Activated naive CD8-positive, alpha-beta T cell (primary cell): ENCODE measurements at regions not wholly inside any gene's neighbourhood (a gene's known extent, or its start where the extent isn't known, plus 50 kb on each side); places are given as distances from the start of the nearest gene placed in this dataset.
A peak's percentile ranks its signal among the peaks of the same experiment; 100 is the strongest.
"Not testable (repeated sequence)": the region's sequence is repeated elsewhere in the genome, so short reads cannot be mapped to it uniquely, and the experiment has no call there.

ENCODE experiments used
- H3K27ac Mint-ChIP-seq: one replicate; pipeline ENCODE4 v1.8.0; 2021; ENCODE audit warnings: mixed read lengths
- H3K27me3 Mint-ChIP-seq: one replicate; pipeline ENCODE4 v1.8.0; 2021; ENCODE audit warnings: mixed read lengths
- H3K36me3 Mint-ChIP-seq: one replicate; pipeline ENCODE4 v1.8.0; 2021; ENCODE audit warnings: mixed read lengths
- H3K4me1 Mint-ChIP-seq: one replicate; pipeline ENCODE4 v1.8.0; 2021; ENCODE audit warnings: low read depth, mixed read lengths
- H3K4me3 Mint-ChIP-seq: one replicate; pipeline ENCODE4 v1.8.0; 2021; ENCODE audit warnings: mild to moderate bottlenecking, mixed read lengths
- H3K9me3 Mint-ChIP-seq: one replicate; pipeline ENCODE4 v1.8.0; 2021; ENCODE audit warnings: low read depth, mixed read lengths

DNA sequence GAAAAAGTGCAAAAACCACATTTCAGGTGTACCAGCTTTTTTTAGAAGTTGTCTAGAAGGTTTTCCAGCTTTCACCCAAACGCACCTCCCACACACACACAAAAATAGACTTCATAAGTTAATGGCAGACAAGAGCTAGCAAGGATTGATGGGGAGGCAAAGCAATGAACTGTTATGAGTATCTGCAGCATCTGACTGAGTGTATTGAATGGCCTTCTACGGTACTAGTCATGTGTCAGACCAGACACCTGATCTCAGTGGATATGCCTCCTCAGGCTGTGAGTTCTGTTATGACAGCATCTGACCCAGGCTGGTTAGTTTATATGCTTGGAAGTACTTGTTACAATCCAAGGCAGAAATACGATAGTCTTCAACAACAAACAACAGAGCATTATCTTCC lies 406.1 kb upstream of the AUTS2 start:
- Mint-ChIP-seq H3K27me3 (no peaks in the 10 kb centered on the region), H3K36me3 (no peaks in the 10 kb centered on the region), H3K4me3 (no peak overlapping the region), H3K9me3 (no peaks in the 10 kb centered on the region), H3K27ac (no peak overlapping the region), H3K4me1 (no peaks in the 10 kb centered on the region)

DNA sequence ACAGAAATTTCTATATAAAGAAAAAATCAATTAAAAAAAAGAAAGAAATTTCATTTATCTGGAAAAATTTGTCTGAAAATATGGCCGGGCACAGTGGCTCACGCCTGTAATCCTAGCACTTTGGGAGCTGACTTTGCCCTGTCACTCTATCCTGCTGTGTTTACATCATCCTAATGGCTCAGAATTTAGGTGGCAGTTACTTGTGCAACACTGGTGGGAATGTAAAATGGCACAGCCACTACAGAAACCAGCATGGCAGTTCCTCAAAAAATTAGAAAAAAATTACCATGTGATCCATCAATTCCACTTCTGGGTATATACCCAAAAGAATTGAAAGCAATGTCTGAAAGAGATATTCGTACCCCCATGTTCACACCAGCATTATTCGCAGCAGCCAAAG lies 405.2 kb upstream of the AUTS2 start:
- H3K4me1 Mint-ChIP-seq, result no peaks in the 10 kb centered on the region
- H3K36me3 Mint-ChIP-seq, result no peaks in the 10 kb centered on the region
- no peak overlapping the region for H3K4me3 Mint-ChIP-seq
- no peaks in the 10 kb centered on the region for H3K9me3 Mint-ChIP-seq
- no peaks in the 10 kb centered on the region for H3K27me3 Mint-ChIP-seq
- no peak overlapping the region for H3K27ac Mint-ChIP-seq

DNA sequence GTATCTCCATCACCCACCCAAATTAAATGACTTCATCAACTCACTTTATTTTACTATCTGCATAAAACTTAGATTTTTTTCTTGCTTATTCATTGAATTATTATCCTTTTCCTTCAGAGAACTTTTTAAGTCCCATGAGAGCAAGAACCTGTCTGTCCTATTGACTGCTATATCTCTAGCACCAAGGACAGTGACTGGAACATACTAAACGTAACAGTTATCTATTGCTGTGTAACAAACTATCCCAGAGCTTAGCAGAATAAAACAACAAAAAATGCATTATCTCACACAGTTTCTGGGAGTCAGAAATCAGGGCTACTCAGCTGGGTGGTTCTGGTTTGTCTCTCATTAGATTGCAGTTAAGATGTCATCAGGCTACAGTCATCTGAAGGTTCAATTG lies 401.7 kb upstream of the AUTS2 start:
- peaks cover 17% of the 10 kb centered on the region for H3K9me3 Mint-ChIP-seq
- peaks cover 5% of the 10 kb centered on the region for H3K36me3 Mint-ChIP-seq
- peaks cover 18% of the 10 kb centered on the region for H3K4me1 Mint-ChIP-seq
- no peak overlapping the region for H3K4me3 Mint-ChIP-seq
- no peak overlapping the region for H3K27ac Mint-ChIP-seq
- no peaks in the 10 kb centered on the region for H3K27me3 Mint-ChIP-seq

DNA sequence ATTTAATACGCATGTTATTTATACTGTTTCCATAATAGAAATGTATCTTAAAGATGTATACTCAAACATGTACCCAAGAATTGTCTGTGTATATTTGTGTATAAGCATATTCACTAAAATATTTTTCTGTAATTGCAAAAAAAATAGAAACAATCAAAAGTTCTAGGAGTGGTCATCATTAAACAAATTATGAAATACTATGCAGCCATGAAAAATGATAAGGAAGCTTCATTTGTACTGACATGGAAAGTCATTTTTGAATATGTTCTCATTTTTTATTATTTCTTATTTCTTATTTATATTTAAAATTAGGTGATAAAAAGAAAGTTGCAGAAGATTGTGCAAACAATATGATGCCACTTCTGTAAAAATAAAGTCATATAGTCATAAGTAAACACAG lies 400.0 kb upstream of the AUTS2 start:
- no peak overlapping the region for H3K4me3 Mint-ChIP-seq
- no peak overlapping the region for H3K27ac Mint-ChIP-seq
- H3K9me3 Mint-ChIP-seq, result peaks cover 17% of the 10 kb centered on the region

DNA sequence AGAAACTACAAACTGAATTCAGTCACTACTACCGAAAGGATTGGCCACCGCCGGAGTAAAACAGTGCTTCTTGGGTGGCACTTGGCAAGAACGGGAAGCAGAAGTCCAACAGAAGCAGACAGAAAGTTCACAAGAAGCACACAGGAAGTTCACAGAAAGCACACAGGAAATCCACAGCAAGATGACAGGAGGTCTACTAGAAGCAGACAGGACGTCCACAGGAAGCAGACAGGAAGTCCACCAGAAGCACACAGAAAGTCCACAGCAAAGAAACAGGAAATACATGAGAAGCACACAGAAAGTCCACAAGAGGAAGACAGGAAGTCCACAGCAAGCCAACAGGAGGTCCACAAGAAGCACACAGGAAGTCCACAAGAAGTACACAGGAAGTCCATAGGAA lies 399.2 kb upstream of the AUTS2 start:
- H3K27ac Mint-ChIP-seq, result peak overlapping the region; percentile 90

More for the DNA sequence above, 400.0 kb upstream of the AUTS2 start:
- Mint-ChIP-seq H3K27me3 (no peaks in the 10 kb centered on the region), H3K36me3 (peaks cover 5% of the 10 kb centered on the region), H3K4me1 (peaks cover 18% of the 10 kb centered on the region)

DNA sequence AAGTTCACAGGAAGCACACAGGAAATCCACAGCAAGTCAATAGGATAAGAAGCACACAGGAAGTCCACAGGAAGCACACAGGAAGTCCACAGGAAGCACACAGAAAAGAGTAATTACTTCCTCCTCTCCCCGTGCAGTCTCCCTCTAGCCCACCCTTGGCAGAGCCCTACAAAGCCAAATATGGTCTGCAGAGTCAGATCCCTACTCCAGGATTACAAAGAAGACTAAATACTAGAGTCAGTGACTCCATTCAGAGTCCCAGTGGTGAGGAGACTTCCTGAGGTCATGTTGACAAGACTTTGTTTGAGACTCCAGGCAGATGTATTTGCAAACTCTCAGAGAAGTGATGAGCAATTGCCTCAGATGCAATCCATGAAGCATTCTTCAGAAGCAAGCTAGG lies 398.6 kb upstream of the AUTS2 start:
- Mint-ChIP-seq H3K27ac (peak overlapping the region; percentile 90), H3K36me3 (peaks cover 9% of the 10 kb centered on the region), H3K4me3 (peak overlapping the region; percentile 61), H3K4me1 (peaks cover 18% of the 10 kb centered on the region), H3K27me3 (no peaks in the 10 kb centered on the region), H3K9me3 (peaks cover 17% of the 10 kb centered on the region)

More for the DNA sequence above, 399.2 kb upstream of the AUTS2 start:
- Mint-ChIP-seq H3K9me3 (peaks cover 17% of the 10 kb centered on the region), H3K27me3 (no peaks in the 10 kb centered on the region), H3K36me3 (peaks cover 5% of the 10 kb centered on the region), H3K4me1 (peaks cover 18% of the 10 kb centered on the region), H3K4me3 (peak overlapping the region; percentile 61)

DNA sequence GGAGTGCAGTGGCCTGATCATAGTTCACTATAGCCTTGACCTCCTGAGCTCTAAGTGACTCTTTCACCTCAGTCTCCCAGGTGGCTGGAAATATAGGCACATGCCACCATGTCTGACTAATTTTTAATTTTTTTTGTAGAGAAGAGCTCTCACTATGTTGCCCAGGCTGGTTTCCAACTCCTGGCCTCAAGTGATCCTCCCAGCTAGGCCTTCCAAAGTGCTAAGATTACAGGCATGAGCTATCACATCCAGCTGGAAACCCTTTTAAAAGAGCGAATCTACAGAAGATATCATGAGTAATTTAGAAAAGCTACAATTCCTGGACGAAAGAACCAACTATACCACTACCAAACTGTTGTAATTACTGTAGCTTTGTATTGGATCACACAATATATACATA lies 394.4 kb upstream of the AUTS2 start:
- H3K4me3 Mint-ChIP-seq, result no peak overlapping the region
- H3K27me3 Mint-ChIP-seq, result no peaks in the 10 kb centered on the region
- H3K27ac Mint-ChIP-seq, result no peak overlapping the region
- H3K36me3 Mint-ChIP-seq, result peaks cover 10% of the 10 kb centered on the region
- peaks cover 15% of the 10 kb centered on the region for H3K4me1 Mint-ChIP-seq
- H3K9me3 Mint-ChIP-seq, result peaks cover 19% of the 10 kb centered on the region

DNA sequence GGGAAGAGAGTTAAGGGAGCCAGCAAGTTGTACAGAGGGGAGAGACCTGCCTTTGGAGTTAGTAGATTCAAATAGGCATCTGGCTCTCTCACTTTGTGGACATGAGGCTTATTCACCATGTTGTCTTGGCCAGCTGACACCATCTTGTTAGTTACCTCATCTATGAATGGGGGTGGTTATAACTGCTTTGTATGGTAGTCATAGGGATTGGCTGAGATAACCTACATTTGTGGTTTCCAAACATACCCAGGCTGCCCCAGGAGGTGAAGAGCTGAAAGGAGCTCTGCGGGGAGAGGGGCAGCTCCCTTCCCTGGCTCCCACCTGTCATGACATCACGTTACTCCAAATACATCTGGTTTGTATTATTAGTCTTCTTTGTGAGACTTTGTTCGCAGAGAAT lies 393.3 kb upstream of the AUTS2 start:
- Mint-ChIP-seq H3K27ac (no peak overlapping the region), H3K9me3 (peaks cover 13% of the 10 kb centered on the region), H3K4me3 (no peak overlapping the region), H3K36me3 (peaks cover 5% of the 10 kb centered on the region), H3K27me3 (no peaks in the 10 kb centered on the region), H3K4me1 (peaks cover 4% of the 10 kb centered on the region)

DNA sequence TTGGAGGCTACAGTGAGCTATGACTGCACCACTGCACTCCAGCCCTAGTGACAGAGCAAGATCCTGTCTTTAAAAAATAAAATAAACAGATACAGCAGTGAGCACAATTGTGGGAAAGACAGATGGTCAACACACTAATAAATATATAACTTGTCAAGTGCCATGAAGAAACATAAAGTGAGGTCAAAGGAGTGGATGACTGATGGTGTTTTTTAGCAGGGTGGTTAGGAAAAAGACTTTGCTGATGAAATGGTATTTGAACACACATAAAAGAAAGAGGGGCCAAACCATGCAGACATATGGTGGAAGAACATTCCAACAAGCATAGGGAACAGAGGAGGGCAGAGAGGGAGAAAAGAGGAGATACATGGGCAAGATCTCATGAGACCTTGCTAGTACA lies 392.7 kb upstream of the AUTS2 start:
- Mint-ChIP-seq H3K4me3 (no peak overlapping the region), H3K36me3 (peaks cover 5% of the 10 kb centered on the region), H3K27ac (no peak overlapping the region), H3K9me3 (peaks cover 13% of the 10 kb centered on the region), H3K27me3 (no peaks in the 10 kb centered on the region), H3K4me1 (peaks cover 3% of the 10 kb centered on the region)

DNA sequence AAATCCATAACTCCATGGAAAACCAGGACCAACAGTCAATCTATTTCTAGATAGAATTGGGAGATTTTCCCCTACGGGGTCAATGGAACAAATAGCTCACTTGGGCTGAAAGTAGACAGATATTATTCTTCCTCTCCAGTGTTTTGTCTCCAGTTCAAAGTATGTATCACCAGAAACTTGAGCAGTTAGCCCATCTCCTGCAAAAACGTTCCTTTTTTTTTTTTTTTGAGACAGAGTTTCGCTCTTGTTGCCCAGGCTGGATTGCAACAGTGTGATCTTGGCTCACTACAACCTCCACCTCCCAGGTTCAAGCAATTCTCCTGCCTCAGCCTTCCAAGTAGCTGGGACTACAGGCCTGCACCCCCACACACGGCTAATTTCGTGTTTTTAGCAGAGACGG lies 390.0 kb upstream of the AUTS2 start:
- Mint-ChIP-seq H3K9me3 (peaks cover 4% of the 10 kb centered on the region), H3K27ac (no peak overlapping the region)

DNA sequence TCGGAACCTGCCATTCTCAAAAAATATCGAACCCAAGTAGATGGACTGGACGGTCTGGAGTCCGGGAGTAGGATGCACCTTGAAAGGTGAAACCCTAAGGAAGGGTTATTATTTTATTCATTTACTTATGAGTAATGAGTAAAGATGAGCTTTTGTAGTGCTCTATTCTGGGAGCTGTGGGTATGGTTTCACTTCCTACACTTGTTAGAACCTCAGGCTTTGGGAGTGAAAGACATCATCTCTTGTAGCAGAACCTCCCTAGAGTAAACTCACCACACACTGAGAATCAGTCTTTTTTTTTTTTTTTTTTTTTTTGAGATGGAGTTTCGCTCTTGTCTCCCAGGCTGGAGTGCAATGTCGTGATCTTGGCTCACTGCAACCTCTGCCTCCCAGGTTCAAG lies 389.4 kb upstream of the AUTS2 start:
- Mint-ChIP-seq H3K36me3 (peaks cover 5% of the 10 kb centered on the region), H3K9me3 (peaks cover 4% of the 10 kb centered on the region), H3K27me3 (no peaks in the 10 kb centered on the region), H3K27ac (no peak overlapping the region), H3K4me1 (no peaks in the 10 kb centered on the region), H3K4me3 (no peak overlapping the region)

More for the DNA sequence above, 390.0 kb upstream of the AUTS2 start:
- H3K36me3 Mint-ChIP-seq, result peaks cover 5% of the 10 kb centered on the region
- H3K4me3 Mint-ChIP-seq, result no peak overlapping the region
- no peaks in the 10 kb centered on the region for H3K4me1 Mint-ChIP-seq
- H3K27me3 Mint-ChIP-seq, result no peaks in the 10 kb centered on the region

DNA sequence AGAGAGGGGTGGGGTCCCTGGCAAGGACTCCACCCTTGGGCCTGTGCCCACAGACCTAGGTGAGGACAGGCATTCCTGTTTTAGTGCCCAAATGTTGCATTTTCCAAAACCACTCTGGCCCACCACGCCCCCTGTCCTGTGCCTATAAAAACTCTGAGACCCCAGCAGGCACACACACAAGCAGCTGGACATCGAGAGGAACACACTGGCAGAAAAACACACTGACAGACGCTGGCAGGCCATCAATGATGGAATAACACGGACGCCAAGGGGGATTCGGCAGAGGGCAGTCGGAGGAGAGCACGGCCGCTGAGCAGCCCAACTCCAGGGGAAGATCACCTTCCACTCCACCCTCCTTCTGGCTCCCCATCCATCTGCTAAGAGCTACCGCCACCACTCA lies 386.9 kb upstream of the AUTS2 start:
- Mint-ChIP-seq H3K27me3 (no peaks in the 10 kb centered on the region), H3K4me3 (no peak overlapping the region), H3K27ac (no peak overlapping the region), H3K36me3 (no peaks in the 10 kb centered on the region), H3K9me3 (no peaks in the 10 kb centered on the region), H3K4me1 (no peaks in the 10 kb centered on the region)

DNA sequence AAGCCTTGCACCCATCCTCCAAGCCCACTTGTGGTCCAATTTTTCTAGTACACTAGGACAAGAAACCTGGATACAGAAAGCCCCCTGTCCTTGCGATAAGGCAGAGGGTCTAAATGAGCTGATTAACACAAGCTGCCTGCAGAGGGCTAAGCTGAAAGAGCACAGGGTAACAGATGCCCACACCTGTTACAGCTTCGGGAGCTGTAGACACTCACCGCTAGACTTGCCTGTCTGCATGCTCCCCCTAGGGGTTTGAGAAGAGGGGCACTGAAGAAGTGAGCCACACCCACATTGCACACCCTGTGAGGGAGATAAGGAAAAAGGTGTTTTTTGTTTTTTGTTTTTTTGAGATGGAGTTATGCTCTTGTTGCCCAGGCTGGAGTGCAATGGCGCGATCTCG lies 386.5 kb upstream of the AUTS2 start:
- H3K9me3 Mint-ChIP-seq, result no peaks in the 10 kb centered on the region
- H3K4me1 Mint-ChIP-seq, result no peaks in the 10 kb centered on the region
- H3K27me3 Mint-ChIP-seq, result no peaks in the 10 kb centered on the region
- no peak overlapping the region for H3K27ac Mint-ChIP-seq
- H3K36me3 Mint-ChIP-seq, result no peaks in the 10 kb centered on the region
- H3K4me3 Mint-ChIP-seq, result no peak overlapping the region

DNA sequence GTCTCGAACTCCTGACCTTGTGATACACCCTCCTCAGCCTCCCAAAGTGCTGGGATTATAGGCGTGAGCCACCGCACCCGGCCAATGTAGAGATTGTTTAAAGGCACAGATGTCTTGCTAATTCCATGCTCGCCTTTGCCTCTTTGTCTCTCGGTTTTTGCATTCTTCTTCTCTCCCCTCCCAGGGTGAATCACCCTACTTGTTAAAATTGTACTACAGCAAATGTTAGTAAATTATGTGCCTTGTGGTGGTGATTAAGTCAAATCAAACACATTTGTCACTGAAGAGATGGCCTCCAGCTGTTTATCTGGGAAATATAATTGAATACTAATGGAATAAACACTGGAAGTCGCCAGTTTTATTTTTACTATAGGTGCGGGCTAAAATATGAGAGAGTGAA lies 384.4 kb upstream of the AUTS2 start:
- H3K27me3 Mint-ChIP-seq, result no peaks in the 10 kb centered on the region
- H3K4me1 Mint-ChIP-seq, result no peaks in the 10 kb centered on the region
- no peaks in the 10 kb centered on the region for H3K9me3 Mint-ChIP-seq
- no peak overlapping the region for H3K4me3 Mint-ChIP-seq
- H3K27ac Mint-ChIP-seq, result no peak overlapping the region
- no peaks in the 10 kb centered on the region for H3K36me3 Mint-ChIP-seq

DNA sequence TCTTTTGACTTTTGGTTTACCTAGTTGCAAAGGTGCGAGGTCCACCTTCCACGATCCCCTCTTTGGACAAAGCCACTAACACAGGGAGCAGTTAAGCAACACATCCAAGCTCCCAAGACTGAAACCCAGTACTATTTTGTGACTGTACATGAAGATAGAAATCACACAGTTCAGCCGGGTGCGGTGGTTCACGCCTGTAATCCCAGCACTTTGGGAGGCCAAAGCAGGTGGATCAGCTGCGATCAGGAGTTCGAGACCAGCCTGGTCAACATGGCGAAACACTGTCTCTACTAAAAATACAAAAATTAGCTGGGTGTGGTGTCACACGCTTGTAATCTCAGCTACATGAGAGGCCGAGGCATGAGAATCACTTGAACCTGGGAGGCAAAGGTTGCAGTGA lies 382.8 kb upstream of the AUTS2 start:
- H3K4me3 Mint-ChIP-seq, H3K9me3 Mint-ChIP-seq, H3K27ac Mint-ChIP-seq, H3K36me3 Mint-ChIP-seq, H3K27me3 Mint-ChIP-seq, H3K4me1 Mint-ChIP-seq: not testable (repeated sequence)

DNA sequence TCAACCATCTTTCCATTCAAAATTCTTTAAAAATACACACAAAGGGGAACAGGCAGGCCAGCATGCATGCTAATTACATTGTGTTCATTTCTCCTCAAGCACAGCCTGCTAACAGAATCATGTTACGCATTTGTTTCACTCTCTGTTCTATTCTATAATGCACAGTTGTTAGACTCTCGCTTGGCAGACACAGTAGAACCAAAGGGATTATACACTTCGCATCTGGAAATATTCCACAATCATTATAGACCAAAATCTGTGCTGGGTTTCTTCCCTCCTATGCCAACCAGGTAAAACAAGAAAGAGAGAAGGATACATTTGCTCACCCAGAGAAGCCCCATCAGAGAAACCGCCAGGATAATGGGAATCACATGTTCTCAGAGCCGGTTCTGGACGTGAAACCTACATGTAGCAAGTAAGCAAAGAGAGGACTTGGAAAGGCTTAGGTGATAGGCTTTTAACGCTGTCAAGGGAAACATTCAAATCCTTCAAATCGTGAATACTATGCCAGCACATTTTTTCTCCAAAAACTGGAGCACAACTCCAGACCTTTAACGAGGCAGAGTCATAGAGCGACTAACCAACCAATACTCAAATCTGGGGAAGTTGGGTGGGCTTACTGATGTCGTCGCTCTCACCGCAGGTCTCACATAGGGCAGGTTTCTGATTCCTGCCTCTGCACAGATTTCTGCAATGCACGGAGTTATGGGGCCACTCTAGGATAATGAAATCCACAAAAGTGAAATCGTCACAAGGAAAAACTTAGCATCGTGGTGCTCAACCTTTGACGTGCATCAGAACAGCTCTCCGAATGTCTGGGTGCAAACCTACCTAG lies 380.5 kb upstream of the AUTS2 start:
- no peaks in the 10 kb centered on the region for H3K9me3 Mint-ChIP-seq
- no peak overlapping the region for H3K27ac Mint-ChIP-seq
- no peaks in the 10 kb centered on the region for H3K27me3 Mint-ChIP-seq
- no peaks in the 10 kb centered on the region for H3K4me1 Mint-ChIP-seq
- H3K4me3 Mint-ChIP-seq, result no peak overlapping the region
- H3K36me3 Mint-ChIP-seq, result no peaks in the 10 kb centered on the region
